DLD1 (cell line): ENCODE measurements at regions not wholly inside any gene's neighbourhood (a gene's known extent, or its start where the extent isn't known, plus 50 kb on each side); places are given as distances from the start of the nearest gene placed in this dataset.

ENCODE experiments used
- in situ Hi-C: cut with HindIII; loops from 2 replicates; pipeline ENCODE4 v1.10.0; 2017; ENCODE audit warnings: low sequenced_read_pairs

GRCh38 chr6:119590066-119590465, 240.5 kb upstream of the MAN1A1 start:
- in situ Hi-C loops = no loop called here

GRCh38 chr6:119587537-119587936, 238.0 kb upstream of the MAN1A1 start:
- in situ Hi-C loops = no loop called here

GRCh38 chr6:119586250-119586882, 236.8 kb upstream of the MAN1A1 start:
- in situ Hi-C loops = no loop called here

DNA sequence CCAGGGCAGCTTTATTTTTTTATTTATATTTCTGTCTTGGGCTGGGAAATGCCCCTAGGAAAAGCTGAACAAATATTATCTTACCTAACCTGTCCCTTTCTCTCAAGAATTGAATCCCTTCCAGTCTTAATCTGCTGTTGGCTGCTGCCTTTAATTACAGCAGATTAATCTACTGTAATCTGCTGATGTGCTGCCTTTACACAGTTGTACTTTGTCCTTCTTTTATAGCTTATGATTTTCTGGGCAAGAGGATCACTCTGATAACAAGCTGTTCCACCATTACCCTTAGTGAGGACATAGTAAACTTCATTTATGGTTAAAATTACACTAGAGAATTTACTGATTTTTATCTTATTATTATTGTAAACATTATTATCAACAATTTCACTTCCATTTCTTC, 234.5 kb upstream of the MAN1A1 start:
- in situ Hi-C loops = no loop called here

DNA sequence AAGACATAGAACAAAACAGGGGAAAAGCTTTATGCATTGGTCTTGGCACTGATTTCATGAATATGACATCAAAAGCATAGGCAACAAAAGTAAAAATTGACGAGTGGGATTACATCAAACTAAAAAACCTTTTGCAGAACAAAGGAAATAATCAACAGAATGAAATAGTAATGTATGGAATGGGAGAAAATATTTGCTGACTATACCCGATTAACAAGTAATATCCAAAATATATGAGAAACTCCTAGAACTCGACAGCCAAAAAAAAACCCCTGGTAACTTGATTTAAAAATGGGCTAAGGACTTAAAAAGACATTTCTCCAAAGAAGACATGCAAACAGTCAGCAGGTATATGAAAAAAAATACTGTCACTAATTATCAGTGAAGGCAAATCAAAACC, 231.7 kb upstream of the MAN1A1 start:
- in situ Hi-C loops = no loop called here

GRCh38 chr6:119575721-119576120, 226.2 kb upstream of the MAN1A1 start:
- in situ Hi-C loops = no loop called here

GRCh38 chr6:119568580-119568979, 219.0 kb upstream of the MAN1A1 start:
- in situ Hi-C loops = no loop called here

DNA sequence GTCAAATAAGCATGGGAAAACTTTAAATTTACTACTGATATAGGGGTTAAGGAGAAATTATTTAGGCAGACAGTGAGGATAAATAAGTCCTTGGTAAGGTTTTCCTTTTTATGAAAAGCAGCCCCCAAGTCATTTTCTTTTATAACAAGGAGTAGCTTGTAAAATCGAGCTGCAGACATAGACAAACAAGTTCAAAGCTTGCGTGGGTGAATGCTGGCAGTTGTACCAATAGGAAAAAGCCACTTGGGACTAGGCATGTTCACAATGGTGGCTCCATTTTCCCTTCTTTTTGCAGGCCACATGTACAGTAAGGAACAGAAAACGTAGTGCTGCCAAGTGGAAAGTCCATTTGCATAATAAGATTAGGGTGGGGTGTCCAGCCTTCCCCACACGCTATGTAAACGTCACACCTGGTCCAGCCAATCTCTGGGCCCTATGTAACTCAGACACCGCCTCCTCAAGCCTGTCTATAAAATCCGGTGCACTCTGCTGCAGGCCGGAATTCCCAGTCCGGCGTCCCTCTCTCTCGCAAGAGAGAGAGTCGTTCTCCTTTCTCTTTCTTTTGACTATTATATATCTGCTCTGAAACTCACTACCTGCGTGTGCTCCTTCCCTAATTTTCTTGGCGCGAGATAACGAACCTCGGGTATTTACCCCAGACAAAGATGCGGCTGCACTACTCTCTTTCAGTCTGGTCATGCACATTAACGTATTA, 217.1 kb upstream of the MAN1A1 start:
- in situ Hi-C loops = no loop called here

DNA sequence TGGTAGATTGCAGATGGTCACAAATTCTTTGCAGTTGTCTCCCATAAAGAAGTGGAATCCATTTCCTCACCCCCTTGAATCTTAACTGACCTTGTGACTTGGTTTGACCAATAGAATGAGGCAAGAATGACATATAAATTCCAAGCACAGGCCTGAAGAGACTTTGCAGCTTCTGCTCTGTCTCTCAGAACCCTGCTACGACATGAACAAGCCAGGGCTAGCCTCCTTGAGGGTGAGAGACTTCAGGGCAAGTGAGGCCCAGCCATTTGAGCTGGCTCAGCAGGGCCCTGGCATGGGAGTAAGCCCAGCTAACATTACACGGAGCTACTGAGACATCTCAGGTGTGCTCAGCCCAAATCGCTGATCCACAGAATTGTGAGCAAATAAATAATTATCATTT, 216.3 kb upstream of the MAN1A1 start:
- in situ Hi-C loops = no loop called here

DNA sequence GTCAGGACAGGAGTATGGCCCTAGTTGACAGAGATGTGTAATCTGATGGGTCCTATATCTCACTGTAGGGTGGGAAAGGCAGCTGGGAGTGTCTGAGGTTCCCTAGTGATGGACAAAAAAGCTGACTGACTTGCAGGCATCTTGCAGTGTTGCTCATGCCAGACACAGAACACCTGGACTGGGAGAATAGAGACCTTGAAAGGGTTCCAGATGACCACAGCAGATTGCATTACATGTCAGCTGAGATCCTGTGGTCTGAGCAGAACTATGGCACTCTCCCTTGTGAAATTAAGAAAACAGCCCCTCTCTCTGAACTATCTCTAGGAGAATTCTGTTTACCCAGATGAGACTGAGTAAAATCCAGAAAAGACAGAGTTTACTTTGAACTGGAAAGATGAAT, 212.6 kb upstream of the MAN1A1 start:
- in situ Hi-C loops = no loop called here

GRCh38 chr6:119559586-119559985, 210.0 kb upstream of the MAN1A1 start:
- in situ Hi-C loops = no loop called here

DNA sequence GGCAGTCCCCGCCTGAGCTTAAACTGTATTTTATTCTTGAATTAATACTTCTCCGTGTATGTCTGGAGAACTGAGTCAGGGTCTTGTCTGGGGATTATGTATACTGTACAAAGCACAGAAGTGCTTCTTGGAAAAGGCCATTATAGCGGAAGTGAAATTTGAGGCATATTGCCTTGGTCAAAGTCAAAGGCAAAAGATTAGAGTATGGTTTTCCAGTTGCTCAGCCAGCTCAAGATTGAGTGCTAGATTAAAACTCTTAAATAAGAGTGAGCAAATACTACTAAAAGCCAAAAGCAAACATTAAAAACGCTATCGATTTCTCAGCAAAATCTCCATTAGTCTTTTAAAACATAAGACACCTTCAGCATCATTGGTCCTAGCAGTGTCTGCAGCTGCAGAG, 207.7 kb upstream of the MAN1A1 start:
- in situ Hi-C loops = no loop called here

GRCh38 chr6:119552021-119552420, 202.5 kb upstream of the MAN1A1 start:
- in situ Hi-C loops = no loop called here

- in situ Hi-C loops = no loop called here
These were observed 197.5 kb upstream of the MAN1A1 start for GRCh38 chr6:119547024-119547423.

DNA sequence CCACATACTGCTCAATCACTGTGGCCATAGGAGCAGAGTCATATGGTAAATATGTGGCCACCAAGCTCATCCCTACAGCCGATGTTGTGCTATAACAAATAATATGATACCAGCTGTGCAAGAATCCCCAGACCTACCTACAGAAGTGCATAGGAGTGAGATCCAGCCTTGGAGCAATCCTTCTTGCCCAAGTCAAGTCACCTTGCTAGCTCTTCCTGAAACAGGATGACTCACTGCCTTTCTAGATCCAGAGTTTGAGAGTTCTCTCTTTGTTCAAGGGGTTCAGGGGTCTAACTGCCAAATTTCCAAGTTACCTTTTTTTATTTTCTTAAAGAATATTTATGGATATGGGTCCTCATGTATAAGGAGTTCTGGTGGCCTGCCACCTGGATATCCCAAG, 195.7 kb upstream of the MAN1A1 start:
- in situ Hi-C loops = no loop called here

DNA sequence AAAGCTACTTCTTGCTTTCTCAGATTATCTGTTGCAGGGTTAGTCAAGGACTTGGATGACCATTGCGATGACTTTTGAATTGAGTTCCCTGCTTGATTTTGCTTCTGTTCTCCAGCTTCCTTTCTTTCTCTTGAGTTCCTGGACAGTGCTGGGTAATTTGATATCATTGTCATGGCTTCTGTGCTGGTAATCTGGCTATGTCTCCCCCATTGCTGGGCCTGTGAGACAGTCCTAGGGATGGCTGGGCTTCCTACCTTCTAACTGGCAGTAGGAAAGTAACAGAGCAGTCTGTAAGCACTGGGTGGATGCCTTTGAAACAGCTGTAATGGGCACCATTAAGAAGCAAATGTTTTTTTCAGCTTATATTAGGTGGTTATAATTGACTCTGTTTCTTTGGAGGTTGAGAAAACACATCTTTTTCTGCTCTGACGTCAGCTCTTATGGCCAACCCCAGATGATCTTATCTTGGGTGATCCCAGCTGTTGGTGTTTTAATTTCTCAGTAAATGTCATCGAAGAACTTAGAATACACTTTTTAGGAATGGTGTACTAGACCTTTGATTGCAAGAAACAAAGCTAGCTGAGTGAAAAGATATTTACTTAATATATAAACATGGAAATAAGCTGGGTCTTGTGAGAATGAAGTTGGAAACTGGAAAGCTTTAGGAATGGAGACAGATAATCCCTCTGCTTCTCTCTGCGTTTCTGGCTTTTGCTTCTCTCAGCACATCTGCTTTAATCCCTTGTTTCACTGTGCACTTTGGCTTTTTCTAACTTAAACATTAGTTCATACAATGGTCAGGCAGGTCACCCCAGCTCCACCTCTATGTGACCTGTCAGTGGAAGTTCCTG, 195.0 kb upstream of the MAN1A1 start:
- in situ Hi-C loops = no loop called here

DNA sequence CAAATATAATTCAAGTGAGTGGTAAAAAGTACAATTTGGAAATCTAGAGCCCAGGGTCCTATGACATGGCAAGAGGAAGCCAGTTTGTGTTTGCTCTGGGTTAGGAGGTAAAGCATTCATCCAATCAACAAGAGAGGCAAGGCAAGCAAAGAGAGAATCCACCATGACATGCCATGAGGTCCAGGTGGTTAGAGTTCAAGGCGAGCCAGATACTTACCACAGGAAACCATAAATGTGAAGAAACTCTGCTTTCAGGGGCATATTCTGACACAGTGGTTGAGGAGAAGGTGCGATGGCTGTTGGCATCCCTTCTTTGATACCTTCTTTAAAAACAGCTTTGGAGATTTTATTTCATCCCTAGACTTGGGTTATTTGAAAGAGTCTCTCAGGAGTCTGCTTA, 193.8 kb upstream of the MAN1A1 start:
- in situ Hi-C loops = no loop called here

DNA sequence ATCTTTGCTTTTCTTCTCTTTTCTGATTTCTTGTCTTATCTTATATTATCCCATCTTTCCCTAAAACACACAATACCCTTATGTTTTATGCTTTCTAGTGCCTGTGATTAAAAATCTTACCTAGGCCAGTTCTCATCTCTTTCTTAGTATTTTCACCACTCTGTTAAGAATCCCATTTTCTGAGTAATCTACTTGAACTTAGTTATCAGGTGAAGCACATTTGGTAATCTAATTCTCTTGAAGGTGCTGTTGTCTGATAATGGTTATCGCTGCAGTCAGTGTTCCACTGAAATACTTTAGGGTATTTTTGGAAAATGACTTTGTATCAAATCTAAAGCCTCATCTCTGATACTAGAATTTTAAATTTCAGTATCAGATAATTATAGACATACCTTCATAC, 192.5 kb upstream of the MAN1A1 start:
- in situ Hi-C loops = no loop called here

DNA sequence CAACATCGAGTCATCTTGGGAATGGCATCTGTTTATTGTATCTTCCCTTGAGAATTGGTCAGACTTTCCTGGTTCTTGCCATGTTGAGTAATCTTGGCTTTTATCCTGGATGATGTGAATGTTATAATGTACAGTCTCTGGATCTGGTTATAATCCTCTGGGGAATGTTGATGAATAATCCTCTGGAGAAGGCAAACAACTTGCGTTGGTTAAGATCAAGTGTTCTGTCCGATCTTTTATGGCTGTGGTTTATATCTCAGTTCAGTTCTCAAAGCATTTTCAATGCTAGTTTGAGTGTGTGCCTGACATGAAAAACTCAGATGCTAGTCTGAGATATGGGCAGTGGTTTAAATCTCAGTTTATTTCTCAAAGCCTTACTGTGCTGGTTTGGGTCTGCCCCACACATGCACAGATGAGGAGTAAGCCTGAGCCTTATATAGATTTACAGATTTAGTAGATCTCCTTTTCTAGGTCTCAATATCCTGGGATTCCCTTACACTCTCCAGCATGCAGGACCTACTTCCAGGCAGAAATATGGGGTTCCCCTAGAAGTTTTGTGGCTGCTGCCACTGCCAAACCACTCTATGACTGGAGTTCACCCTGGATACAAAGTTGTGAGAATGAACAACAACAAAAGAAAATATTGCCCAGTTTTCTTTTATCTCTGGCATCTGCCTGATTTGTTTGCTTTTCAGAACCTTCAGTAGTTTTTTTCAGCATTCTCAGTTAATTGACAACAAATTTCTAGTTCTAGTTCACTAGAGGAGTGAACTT, 191.8 kb upstream of the MAN1A1 start:
- in situ Hi-C loops = no loop called here

- in situ Hi-C loops = no loop called here
These were observed 190.9 kb upstream of the MAN1A1 start for GRCh38 chr6:119540417-119540816.

GRCh38 chr6:119539066-119539746, 189.6 kb upstream of the MAN1A1 start:
- in situ Hi-C loops = no loop called here
